ENCODE measurements at regions not wholly inside any gene's neighbourhood (a gene's known extent, or its start where the extent isn't known, plus 50 kb on each side); places are given as distances from the start of the nearest gene placed in this dataset.
"Not testable (repeated sequence)": the region's sequence is repeated elsewhere in the genome, so short reads cannot be mapped to it uniquely, and the experiment has no call there.

DNA sequence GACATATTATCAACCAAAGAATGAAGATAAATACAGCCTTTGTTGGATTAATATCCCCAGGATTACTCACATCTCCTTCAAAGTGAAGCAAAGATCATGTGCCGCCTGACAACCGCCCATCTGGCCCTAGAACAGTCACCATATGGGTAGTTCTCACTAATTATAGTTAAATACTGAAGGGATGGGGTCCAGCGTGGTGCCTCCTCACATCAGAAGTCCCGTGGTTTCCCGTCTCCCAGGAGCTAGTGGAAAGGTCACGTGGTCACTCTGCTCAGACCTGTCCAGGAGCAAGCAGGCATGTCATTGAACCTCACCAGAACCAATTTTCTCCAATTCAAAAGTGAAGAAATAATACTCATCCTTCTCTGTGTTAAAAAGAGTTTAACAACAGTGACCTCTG is 434.5 kb downstream of the SHISA9 start:
- Histone ChIP-seq H2AFZ (no peak overlapping the region), H3K27ac (no peak overlapping the region), H3K9ac (no peak overlapping the region), H3K4me1 (no peaks in the 10 kb centered on the region), H3K79me2 (no peaks in the 10 kb centered on the region), H3K9me3 (ENCODE audit: control insufficient read depth, low read length) (no peaks in the 10 kb centered on the region), H3K4me2 (ENCODE audit: low read length) (no peak overlapping the region), H3K27me3 (ENCODE audit: control insufficient read depth, insufficient read depth, low read length) (no peaks in the 10 kb centered on the region), H3K36me3 (ENCODE audit: control insufficient read depth, insufficient read depth, low read length) (no peaks in the 10 kb centered on the region), H3K4me3 (ENCODE audit: low read depth, low read length) (no peak overlapping the region)
- TF ChIP-seq, protein P1, sequence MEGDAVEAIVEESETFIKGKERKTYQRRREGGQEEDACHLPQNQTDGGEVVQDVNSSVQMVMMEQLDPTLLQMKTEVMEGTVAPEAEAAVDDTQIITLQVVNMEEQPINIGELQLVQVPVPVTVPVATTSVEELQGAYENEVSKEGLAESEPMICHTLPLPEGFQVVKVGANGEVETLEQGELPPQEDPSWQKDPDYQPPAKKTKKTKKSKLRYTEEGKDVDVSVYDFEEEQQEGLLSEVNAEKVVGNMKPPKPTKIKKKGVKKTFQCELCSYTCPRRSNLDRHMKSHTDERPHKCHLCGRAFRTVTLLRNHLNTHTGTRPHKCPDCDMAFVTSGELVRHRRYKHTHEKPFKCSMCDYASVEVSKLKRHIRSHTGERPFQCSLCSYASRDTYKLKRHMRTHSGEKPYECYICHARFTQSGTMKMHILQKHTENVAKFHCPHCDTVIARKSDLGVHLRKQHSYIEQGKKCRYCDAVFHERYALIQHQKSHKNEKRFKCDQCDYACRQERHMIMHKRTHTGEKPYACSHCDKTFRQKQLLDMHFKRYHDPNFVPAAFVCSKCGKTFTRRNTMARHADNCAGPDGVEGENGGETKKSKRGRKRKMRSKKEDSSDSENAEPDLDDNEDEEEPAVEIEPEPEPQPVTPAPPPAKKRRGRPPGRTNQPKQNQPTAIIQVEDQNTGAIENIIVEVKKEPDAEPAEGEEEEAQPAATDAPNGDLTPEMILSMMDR (IDR thresholded peaks at IDR 0.05) = no peak

DNA sequence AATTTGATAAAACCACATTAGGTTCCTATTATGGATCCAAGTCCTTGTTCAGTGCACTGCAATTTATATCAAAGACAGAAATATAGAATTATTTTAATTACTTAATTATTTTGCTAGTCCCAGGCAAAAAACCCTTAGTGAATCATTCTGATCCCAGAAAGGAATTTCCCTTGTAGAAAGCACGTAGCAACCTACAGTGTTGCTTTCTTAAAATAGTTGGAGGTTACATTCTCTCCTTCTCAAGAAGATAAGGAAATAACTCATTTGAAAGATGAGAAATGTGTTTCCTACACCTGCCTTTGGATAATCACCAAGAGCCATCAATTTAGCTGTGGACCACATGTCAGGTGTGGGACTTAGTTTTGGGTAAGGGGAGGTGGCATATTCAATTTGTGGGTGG is 434.9 kb downstream of the SHISA9 start:
- H3K4me1 ChIP-seq = no peaks in the 10 kb centered on the region
- H3K4me3 ChIP-seq (ENCODE audit: low read depth, low read length) = no peak overlapping the region
- H3K27me3 ChIP-seq (ENCODE audit: control insufficient read depth, insufficient read depth, low read length) = no peaks in the 10 kb centered on the region
- no peaks in the 10 kb centered on the region for H3K79me2 ChIP-seq
- no peaks in the 10 kb centered on the region for H3K9me3 ChIP-seq (ENCODE audit: control insufficient read depth, low read length)
- no peak overlapping the region for H3K4me2 ChIP-seq (ENCODE audit: low read length)
- H3K27ac ChIP-seq = no peak overlapping the region
- no peak overlapping the region for H3K9ac ChIP-seq
- no peak overlapping the region for H2AFZ ChIP-seq
- H3K36me3 ChIP-seq (ENCODE audit: control insufficient read depth, insufficient read depth, low read length) = no peaks in the 10 kb centered on the region
- TF ChIP-seq, protein P1 (IDR thresholded peaks at IDR 0.05) = no peak

DNA sequence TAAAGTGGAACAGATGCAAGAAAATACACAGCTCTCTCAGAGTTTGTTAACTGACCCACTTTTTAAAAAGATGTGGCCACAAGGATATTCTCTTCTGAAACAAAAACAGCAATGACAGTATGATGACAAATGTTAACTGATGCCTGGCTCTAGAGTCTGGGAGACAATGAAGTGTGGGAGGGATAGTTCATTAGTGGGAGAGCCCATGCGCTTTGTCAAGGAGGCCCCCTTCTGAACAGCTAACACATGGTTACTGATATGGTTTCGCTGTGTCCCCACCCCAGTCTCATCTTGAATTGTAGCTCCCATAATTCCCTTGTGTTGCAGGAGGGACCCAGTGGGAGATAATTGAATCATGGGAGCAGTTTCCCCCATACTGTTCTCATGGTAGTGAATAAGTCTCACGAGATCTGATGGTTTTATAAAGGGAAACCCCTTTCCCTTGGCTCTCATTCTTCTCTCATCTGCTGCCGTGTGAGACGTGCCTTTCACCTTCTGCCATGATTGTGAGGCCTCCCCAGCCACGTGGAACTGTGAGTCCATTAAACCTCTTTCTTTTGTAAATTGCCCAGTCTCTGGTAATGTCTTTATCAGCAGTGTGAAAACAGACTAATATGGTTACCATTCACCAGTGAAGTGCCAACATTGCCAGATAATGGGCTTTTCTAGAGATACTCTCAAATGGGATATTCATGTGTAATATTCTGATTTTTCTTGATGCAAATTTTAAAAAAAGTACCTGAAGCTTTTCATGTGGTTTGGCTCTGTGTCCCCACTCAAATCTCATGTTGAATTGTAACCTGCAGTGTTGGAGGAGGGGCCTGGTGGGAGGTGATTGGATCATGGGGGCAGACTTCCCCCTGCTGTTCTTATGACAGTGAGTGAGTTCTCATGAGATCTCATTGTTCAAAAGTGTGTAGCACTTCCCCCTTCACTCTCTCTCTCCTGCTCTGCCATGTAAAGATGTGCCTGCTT is 435.8 kb downstream of the SHISA9 start:
- not testable (repeated sequence) for H3K4me2 ChIP-seq (ENCODE audit: low read length); H3K9ac ChIP-seq; H3K36me3 ChIP-seq (ENCODE audit: control insufficient read depth, insufficient read depth, low read length); H3K27ac ChIP-seq; H3K4me1 ChIP-seq; H2AFZ ChIP-seq; H3K9me3 ChIP-seq (ENCODE audit: control insufficient read depth, low read length); H3K4me3 ChIP-seq (ENCODE audit: low read depth, low read length); H3K79me2 ChIP-seq; H3K27me3 ChIP-seq (ENCODE audit: control insufficient read depth, insufficient read depth, low read length)

DNA sequence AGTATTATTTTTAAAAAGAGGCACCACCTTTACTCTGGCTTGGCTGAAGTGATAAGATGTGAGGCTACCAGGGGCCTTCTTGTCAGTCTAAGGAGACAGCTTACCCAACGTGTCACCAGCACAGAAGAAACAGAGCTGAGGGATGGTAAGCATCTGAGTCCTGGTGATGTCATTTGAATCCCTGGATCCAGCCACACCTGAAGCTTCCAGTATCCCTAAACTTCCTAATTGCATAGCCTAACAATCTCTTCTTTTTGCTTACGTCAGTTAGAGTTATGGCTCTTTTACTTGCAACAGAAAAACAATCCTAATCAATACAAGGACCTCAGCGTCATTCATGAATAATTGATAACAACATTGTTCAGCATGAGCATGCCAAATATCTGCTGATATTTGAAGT is 436.6 kb downstream of the SHISA9 start:
- no peaks in the 10 kb centered on the region for H3K79me2 ChIP-seq
- H3K9me3 ChIP-seq (ENCODE audit: control insufficient read depth, low read length) = no peaks in the 10 kb centered on the region
- H3K27ac ChIP-seq = no peak overlapping the region
- H3K4me2 ChIP-seq (ENCODE audit: low read length) = no peak overlapping the region
- H2AFZ ChIP-seq = no peak overlapping the region
- H3K4me1 ChIP-seq = no peaks in the 10 kb centered on the region
- TF ChIP-seq, protein P1 (IDR thresholded peaks at IDR 0.05) = no peak
- no peaks in the 10 kb centered on the region for H3K27me3 ChIP-seq (ENCODE audit: control insufficient read depth, insufficient read depth, low read length)
- H3K4me3 ChIP-seq (ENCODE audit: low read depth, low read length) = no peak overlapping the region
- H3K36me3 ChIP-seq (ENCODE audit: control insufficient read depth, insufficient read depth, low read length) = no peaks in the 10 kb centered on the region
- no peak overlapping the region for H3K9ac ChIP-seq

DNA sequence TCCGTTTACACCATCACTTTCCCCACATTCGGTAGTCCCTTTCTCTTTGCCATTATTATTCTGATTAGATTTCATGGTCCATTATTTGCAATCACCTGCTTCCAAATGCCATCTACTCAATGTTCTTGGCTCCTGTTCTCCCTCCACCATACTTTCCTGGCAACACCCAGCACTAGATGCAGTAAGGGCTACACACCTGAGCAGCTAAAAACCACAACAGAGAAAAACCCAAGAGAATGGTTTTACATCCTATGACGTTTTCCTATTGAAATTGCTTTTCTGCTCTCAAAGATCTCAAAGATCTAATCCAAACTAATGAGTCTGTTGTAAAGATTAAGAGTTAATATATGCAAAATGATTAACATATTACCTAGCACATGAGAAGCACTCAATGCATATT is 441.3 kb downstream of the SHISA9 start:
- Histone ChIP-seq H3K27me3 (ENCODE audit: control insufficient read depth, insufficient read depth, low read length) (no peaks in the 10 kb centered on the region), H2AFZ (no peak overlapping the region), H3K4me2 (ENCODE audit: low read length) (no peak overlapping the region), H3K36me3 (ENCODE audit: control insufficient read depth, insufficient read depth, low read length) (no peaks in the 10 kb centered on the region), H3K9me3 (ENCODE audit: control insufficient read depth, low read length) (no peaks in the 10 kb centered on the region), H3K27ac (no peak overlapping the region), H3K4me1 (no peaks in the 10 kb centered on the region), H3K4me3 (ENCODE audit: low read depth, low read length) (no peak overlapping the region), H3K9ac (no peak overlapping the region), H3K79me2 (no peaks in the 10 kb centered on the region)
- TF ChIP-seq, protein P1 (IDR thresholded peaks at IDR 0.05) = no peak
